ENCODE measurements at regions not wholly inside any gene's neighbourhood (a gene's known extent, or its start where the extent isn't known, plus 50 kb on each side); places are given as distances from the start of the nearest gene placed in this dataset.

- DNase-seq (ENCODE audit: low spot score) = no peak
Measured at GRCh38 chr7:94054130-94054529, 50.0 kb upstream of the BET1 start.

GRCh38 chr7:94055963-94056362 is 51.8 kb upstream of the BET1 start:
- DNase-seq (ENCODE audit: low spot score) = no peak

- DNase-seq (ENCODE audit: low spot score) = no peak
Measured at GRCh38 chr7:94056796-94057207, 52.6 kb upstream of the BET1 start.

GRCh38 chr7:94057955-94058354 is 53.8 kb upstream of the BET1 start:
- no peak for DNase-seq (ENCODE audit: low spot score)

GRCh38 chr7:94059746-94060145 is 55.6 kb upstream of the BET1 start:
- no peak for DNase-seq (ENCODE audit: low spot score)

GRCh38 chr7:94060752-94061151 is 56.6 kb upstream of the BET1 start:
- DNase-seq (ENCODE audit: low spot score) = no peak

GRCh38 chr7:94061326-94061725 is 57.2 kb upstream of the BET1 start:
- no peak for DNase-seq (ENCODE audit: low spot score)

- no peak for DNase-seq (ENCODE audit: low spot score)
Measured at GRCh38 chr7:94062372-94062771, 58.2 kb upstream of the BET1 start.

GRCh38 chr7:94064541-94065191 is 60.5 kb upstream of the BET1 start:
- DNase-seq (ENCODE audit: low spot score) = no peak

GRCh38 chr7:94067047-94067446 is 62.9 kb upstream of the BET1 start:
- no peak for DNase-seq (ENCODE audit: low spot score)

- no peak for DNase-seq (ENCODE audit: low spot score)
Measured at GRCh38 chr7:94067506-94067905, 63.4 kb upstream of the BET1 start.

- DNase-seq (ENCODE audit: low spot score) = no peak
Measured at GRCh38 chr7:94069162-94069739, 65.1 kb upstream of the BET1 start.

GRCh38 chr7:94080551-94080950 is 76.4 kb upstream of the BET1 start:
- no peak for DNase-seq (ENCODE audit: low spot score)

- DNase-seq (ENCODE audit: low spot score) = no peak
Measured at GRCh38 chr7:94082126-94082525, 78.0 kb upstream of the BET1 start.

GRCh38 chr7:94087664-94088352 is 83.7 kb upstream of the BET1 start:
- peak; percentile 45 for DNase-seq (ENCODE audit: low spot score)

GRCh38 chr7:94088560-94088959 is 84.4 kb upstream of the BET1 start:
- DNase-seq (ENCODE audit: low spot score) = no peak

- no peak for DNase-seq (ENCODE audit: low spot score)
Measured at GRCh38 chr7:94089806-94090205, 85.7 kb upstream of the BET1 start.

- no peak for DNase-seq (ENCODE audit: low spot score)
Measured at GRCh38 chr7:94092980-94093379, 88.8 kb upstream of the BET1 start.

GRCh38 chr7:94094298-94094697 is 90.1 kb upstream of the BET1 start:
- no peak for DNase-seq (ENCODE audit: low spot score)

GRCh38 chr7:94095316-94096009 is 91.3 kb upstream of the BET1 start:
- DNase-seq (ENCODE audit: low spot score) = no peak

GRCh38 chr7:94099679-94100078 is 95.5 kb upstream of the BET1 start:
- DNase-seq (ENCODE audit: low spot score) = no peak

- no peak for DNase-seq (ENCODE audit: low spot score)
Measured at GRCh38 chr7:94100723-94101345, 96.7 kb upstream of the BET1 start.
